Astrocyte (in vitro differentiated cells and primary cell): ENCODE measurements at regions not wholly inside any gene's neighbourhood (a gene's known extent, or its start where the extent isn't known, plus 50 kb on each side); places are given as distances from the start of the nearest gene placed in this dataset.

Source experiments
- CTCF ChIP-seq: IDR thresholded peaks from 2 replicates; pipeline ENCODE4 v1.5.1; 2011; ENCODE audit warnings: low read depth, mild to moderate bottlenecking, inconsistent platforms, low read length, moderate library complexity; ENCODE audit not compliant: insufficient read depth
- EZH2 ChIP-seq: IDR thresholded peaks from 2 replicates; pipeline ENCODE4 v1.6.1; 2012; ENCODE audit warnings: mild to moderate bottlenecking, low read length, inconsistent platforms; ENCODE audit not compliant: insufficient read depth

- TF ChIP-seq CTCF = no peak
- TF ChIP-seq EZH2 = no peak
Observed at GRCh38 chr7:113000316-113001020, 86.2 kb downstream of the GPR85 start.
